ENCODE measurements at regions not wholly inside any gene's neighbourhood (a gene's known extent, or its start where the extent isn't known, plus 50 kb on each side); places are given as distances from the start of the nearest gene placed in this dataset.

GRCh38 chr4:54992266-54992665 lies 133.1 kb downstream of the KDR start:
- no peak overlapping the region for H2BK15ac ChIP-seq (ENCODE audit: low read depth, low read length)
- in situ Hi-C loops (cut with MboI; ENCODE audit: low sequenced_read_pairs) = no loop called here
- BruUV-seq (replicated peaks) = no TSS peak

More at GRCh38 chr4:54992266-54992665, 133.1 kb downstream of the KDR start:
- no peak overlapping the region for H3K56ac ChIP-seq (ENCODE audit: extremely low read depth, insufficient read depth, low read length)
- TF ChIP-seq USF2 (IDR thresholded peaks at IDR 0.05; ENCODE audit: low read depth, low read length) = no peak
- no peaks in the 10 kb centered on the region for H3K9me1 ChIP-seq (ENCODE audit: insufficient read depth, low read length)
- no peak overlapping the region for H2AK5ac ChIP-seq (ENCODE audit: low read depth, low read length)
- no peak overlapping the region for H3K23ac ChIP-seq (ENCODE audit: low read depth, low read length)
- no peaks in the 10 kb centered on the region for H3K27me3 ChIP-seq (ENCODE audit: control insufficient read depth, insufficient read depth, low read length)
- no peaks in the 10 kb centered on the region; the same call in 1 of the 2 replicates for H3K9me3 ChIP-seq (ENCODE audit: control insufficient read depth, insufficient read depth, low read length)
- ATAC-seq (ENCODE audit: low read depth) = no peak
- intact Hi-C loops (cut with micrococcal nuclease) = no loop called here
- H3K79me1 ChIP-seq (ENCODE audit: low read depth in 1 of 2, low read length in 2 of 2) = no peaks in the 10 kb centered on the region
- no peak overlapping the region for H3K27ac ChIP-seq (ENCODE audit: insufficient read depth, low read length)
- no peak overlapping the region for H2AK9ac ChIP-seq (replicated peaks; ENCODE audit: low read depth, low read length, poor library complexity)
- no peak overlapping the region for H3K4ac ChIP-seq (ENCODE audit: low read depth, low read length)
- no peak overlapping the region for H4K8ac ChIP-seq (ENCODE audit: low read depth in 2 of 2, low read length in 2 of 2)
- no peaks in the 10 kb centered on the region for H3K4me1 ChIP-seq (ENCODE audit: control insufficient read depth, insufficient read depth, low read length)
- no peak overlapping the region for H3K4me3 ChIP-seq (ENCODE audit: insufficient read depth, low read depth, low read length)
- H3K36me3 ChIP-seq (ENCODE audit: control insufficient read depth, insufficient read depth, low read length) = no peaks in the 10 kb centered on the region
- no peak overlapping the region for H2AFZ ChIP-seq (replicated peaks; ENCODE audit: low read length, poor library complexity)
- dilution Hi-C loops (cut with HindIII; ENCODE audit: low sequenced_read_pairs, unreplicated experiment) = no loop called here
- H3K9ac ChIP-seq (ENCODE audit: low read depth, low read length) = no peak overlapping the region
- no peak overlapping the region for H3K14ac ChIP-seq (replicated peaks; ENCODE audit: low read depth, low read length)
- H3K18ac ChIP-seq (ENCODE audit: low read depth, low read length) = no peak overlapping the region
- H2BK5ac ChIP-seq (ENCODE audit: low read depth, low read length, poor library complexity, severe bottlenecking) = no peak overlapping the region
- H2BK20ac ChIP-seq (ENCODE audit: low read depth, low read length) = no peak overlapping the region
- ChIA-PET POLR2A (ENCODE audit: unreplicated experiment) (no interaction called here), CTCF (no interaction called here)
- H4K91ac ChIP-seq (ENCODE audit: insufficient read depth, low read depth, low read length) = no peak overlapping the region
- H3K4me2 ChIP-seq (ENCODE audit: low read depth, low read length) = no peak overlapping the region
- no peak overlapping the region for H2BK120ac ChIP-seq (ENCODE audit: low read depth, low read length)
- no peak for DNase-seq
- H4K20me1 ChIP-seq (ENCODE audit: insufficient read depth, low read length) = no peaks in the 10 kb centered on the region
- no CpG with 5 or more reads among the region's 1 CpG for WGBS, 2 experiments (ENCODE audit: extremely low coverage in 2 of 2, insufficient read length in 1 of 2)
- no peak overlapping the region for H4K5ac ChIP-seq (ENCODE audit: low read depth, low read length)

Data from IMR-90 (cell line).